AG04450 (cell line): ENCODE measurements at regions not wholly inside any gene's neighbourhood (a gene's known extent, or its start where the extent isn't known, plus 50 kb on each side); places are given as distances from the start of the nearest gene placed in this dataset.

Experiments
- CTCF ChIA-PET: fragments of 300-600, 350-600 bp; formaldehyde crosslinking; extraction: SDS; loops from one replicate; lab custom pipeline; 2022; ENCODE audit warnings: antibody characterized with exemption, inconsistent platforms; lab: Charles Lee
- POLR2A ChIA-PET: fragments of 350-600 bp; formaldehyde crosslinking; extraction: SDS; loops from one replicate; lab custom pipeline; 2021; ENCODE audit warnings: antibody characterized with exemption, inconsistent platforms; lab: Yijun Ruan, JAX
- DNase-seq: peaks from one replicate; pipeline ENCODE4 v3.0.0-alpha.2; 2011; ENCODE audit warnings: low read depth, low spot score
- H3K27ac ChIP-seq: one replicate; pipeline ENCODE4 v1.5.1; 2012; ENCODE audit warnings: low read depth, low read length, control low read depth
- H3K27me3 ChIP-seq: one replicate; pipeline ENCODE4 v1.6.0; 2012; ENCODE audit warnings: low read length; ENCODE audit not compliant: control insufficient read depth, insufficient read depth
- H3K4me3 ChIP-seq: 2 replicates; pipeline ENCODE4 v1.5.1; 2011; ENCODE audit warnings: mild to moderate bottlenecking, low read depth, low read length, control low read depth
- H3K9me3 ChIP-seq: 2 replicates; pipeline ENCODE4 v1.5.1; 2012; ENCODE audit warnings: low read length; ENCODE audit not compliant: control insufficient read depth, insufficient read depth
- CTCF ChIP-seq: IDR thresholded peaks from 2 replicates; pipeline ENCODE4 v1.5.1; 2011; ENCODE audit warnings: low read depth, low read length, control low read depth, inconsistent platforms

DNA sequence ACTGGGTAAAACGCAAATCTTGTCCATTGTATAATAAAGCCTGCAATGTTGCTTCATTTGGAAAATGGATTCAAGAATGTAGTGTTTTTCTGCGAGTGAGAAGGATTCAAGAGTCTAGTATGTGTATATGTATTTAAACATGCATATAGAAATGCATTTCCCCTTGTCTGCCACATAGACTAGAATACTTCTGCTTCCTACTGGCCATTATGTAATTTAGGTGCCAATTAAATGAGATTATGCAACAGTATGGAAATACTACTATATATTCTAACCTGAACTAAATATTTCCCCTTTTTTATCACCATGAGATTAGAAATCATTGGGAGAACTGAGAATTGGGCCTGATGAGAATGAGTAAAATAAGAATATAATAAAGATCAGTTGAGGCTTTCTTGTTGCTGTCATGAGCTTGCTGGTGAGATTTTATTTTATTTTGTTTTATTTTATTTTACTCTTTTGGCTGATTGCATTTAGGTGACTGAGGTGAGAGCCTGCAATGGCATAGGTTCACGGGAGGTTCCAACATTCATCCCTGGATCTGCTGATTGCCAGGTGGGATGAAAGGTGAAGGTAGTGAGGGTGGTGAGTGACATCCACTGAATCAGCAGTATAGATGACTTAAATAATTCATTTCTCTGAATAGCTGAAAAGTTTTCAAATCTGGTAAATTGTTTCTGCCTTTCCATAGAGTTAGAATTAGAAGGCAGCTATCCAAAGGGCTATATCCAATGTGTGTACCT, 95.6 kb upstream of the SLC4A4 start:
- Histone ChIP-seq H3K9me3 (no peaks in the 10 kb centered on the region), H3K27ac (no peak overlapping the region), H3K27me3 (no peaks in the 10 kb centered on the region), H3K4me3 (no peak overlapping the region)
- DNase-seq, result no peak
- ChIA-PET CTCF (interaction anchor here (0.8 kb wide), 1 partner anchor 59 kb away, joined by 3 read pairs; no protein-coding TSS in a partner anchor), POLR2A (no interaction called here)
- no peak for TF ChIP-seq CTCF

DNA sequence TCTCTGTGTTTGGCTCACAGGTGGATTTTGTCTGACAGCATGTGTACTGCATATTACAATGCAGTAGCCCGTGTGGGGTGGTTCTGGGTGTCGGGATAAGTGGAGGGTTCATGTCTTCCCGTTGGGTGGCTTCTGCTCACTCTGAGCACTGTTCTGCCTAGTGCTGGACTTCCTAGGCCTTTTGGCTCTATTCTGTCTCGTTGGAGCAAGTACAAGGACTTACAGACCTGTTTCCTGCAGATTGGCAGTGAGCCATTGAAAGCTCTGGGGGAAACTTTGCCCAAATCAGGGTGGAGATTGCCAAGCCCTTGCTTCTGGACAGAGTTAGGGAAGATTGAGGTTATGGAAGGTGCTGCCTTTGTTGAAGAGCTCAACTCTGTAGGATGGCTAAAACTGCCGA, 91.1 kb upstream of the SLC4A4 start:
- DNase-seq, result no peak
- CTCF ChIA-PET, result interaction anchor here (0.9 to 1.6 kb wide), 3 partner anchors 12 to 63 kb away, joined by 3 to 6 read pairs (median 3); no protein-coding TSS in a partner anchor
- Histone ChIP-seq H3K27me3 (no peaks in the 10 kb centered on the region), H3K27ac (no peak overlapping the region), H3K9me3 (no peaks in the 10 kb centered on the region), H3K4me3 (no peak overlapping the region)
- TF ChIP-seq CTCF, result no peak
- POLR2A ChIA-PET, result no interaction called here

DNA sequence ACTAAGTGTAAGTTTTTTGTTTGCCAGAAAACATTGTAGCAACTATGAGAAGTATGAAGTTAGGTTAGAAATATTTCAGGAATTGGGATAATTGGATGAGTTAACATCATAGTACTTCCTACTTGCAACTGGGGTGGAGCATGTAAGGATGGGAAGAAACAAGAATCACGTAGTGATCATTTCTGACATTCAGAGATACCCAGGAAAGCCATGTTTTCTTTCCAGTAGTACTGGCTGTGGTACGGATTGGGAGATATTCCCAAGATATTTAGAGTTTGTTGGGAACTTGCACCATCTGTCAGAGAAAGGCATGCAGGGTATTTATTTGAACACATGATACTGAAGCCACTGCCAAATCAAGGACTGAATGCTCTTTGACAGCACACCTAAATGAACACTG, 87.6 kb upstream of the SLC4A4 start:
- DNase-seq, result no peak
- POLR2A ChIA-PET, result no interaction called here
- no peak overlapping the region for H3K4me3 ChIP-seq
- no peaks in the 10 kb centered on the region for H3K9me3 ChIP-seq
- H3K27ac ChIP-seq, result no peak overlapping the region
- no peaks in the 10 kb centered on the region for H3K27me3 ChIP-seq
- CTCF ChIA-PET, result interaction anchor here (1.4 to 1.6 kb wide), 2 partner anchors 15 to 21 kb away, joined by 3 to 6 read pairs; no protein-coding TSS in a partner anchor
- TF ChIP-seq CTCF, result no peak

DNA sequence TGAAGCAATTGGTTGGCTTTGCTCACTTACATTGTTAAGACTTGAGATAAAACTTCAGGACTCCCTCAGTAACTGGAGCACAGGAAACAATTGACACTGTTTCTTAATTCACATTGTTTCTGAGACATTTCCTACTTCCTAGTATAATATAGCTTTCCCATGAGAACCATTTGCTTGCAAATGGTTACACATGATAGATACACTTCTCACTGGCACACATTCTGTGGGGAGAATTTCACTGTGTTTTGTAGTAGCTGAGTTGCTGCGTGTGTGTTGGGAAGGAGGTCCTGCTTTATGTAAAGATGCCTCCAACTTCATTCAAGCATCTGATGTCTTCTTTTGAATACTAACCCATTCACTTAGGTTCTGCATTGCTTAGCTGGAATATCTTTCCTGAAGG, 85.3 kb upstream of the SLC4A4 start:
- H3K9me3 ChIP-seq, result no peaks in the 10 kb centered on the region
- no peak for DNase-seq
- no peak overlapping the region for H3K27ac ChIP-seq
- ChIA-PET POLR2A (no interaction called here), CTCF (interaction anchor here (0.8 kb wide), 2 partner anchors 23 to 298 kb away, joined by 3 to 4 read pairs; no protein-coding TSS in a partner anchor)
- no peak overlapping the region for H3K4me3 ChIP-seq
- H3K27me3 ChIP-seq, result no peaks in the 10 kb centered on the region
- no peak for TF ChIP-seq CTCF

- ChIA-PET POLR2A (no interaction called here), CTCF (interaction anchor here (0.6 to 0.8 kb wide), 4 partner anchors 11 to 297 kb away, joined by 3 to 5 read pairs (median 4); no protein-coding TSS in a partner anchor)
- Histone ChIP-seq H3K4me3 (no peak overlapping the region), H3K27me3 (no peaks in the 10 kb centered on the region), H3K9me3 (no peaks in the 10 kb centered on the region), H3K27ac (no peak overlapping the region)
- no peak for TF ChIP-seq CTCF
- DNase-seq, result no peak
Measured at GRCh38 chr4:71254451-71255012, 84.3 kb upstream of the SLC4A4 start.
